ENCODE measurements at regions not wholly inside any gene's neighbourhood (a gene's known extent, or its start where the extent isn't known, plus 50 kb on each side); places are given as distances from the start of the nearest gene placed in this dataset.
"Not testable (repeated sequence)": the region's sequence is repeated elsewhere in the genome, so short reads cannot be mapped to it uniquely, and the experiment has no call there.

- peaks cover 4% of the 10 kb centered on the region for H3K36me3 Mint-ChIP-seq
- H3K27me3 Mint-ChIP-seq = no peaks in the 10 kb centered on the region
These were observed 152.2 kb downstream of the LIPI start for GRCh38 chr21:14058566-14058965.

GRCh38 chr21:14057841-14058481, 152.8 kb downstream of the LIPI start:
- not testable (repeated sequence) for H3K27me3 Mint-ChIP-seq, H3K36me3 Mint-ChIP-seq, H3K4me3 Mint-ChIP-seq, H3K9me3 Mint-ChIP-seq, H3K4me1 Mint-ChIP-seq, H3K27ac Mint-ChIP-seq

More at GRCh38 chr21:14058566-14058965, 152.2 kb downstream of the LIPI start:
- Mint-ChIP-seq H3K9me3 (no peaks in the 10 kb centered on the region), H3K4me1 (no peaks in the 10 kb centered on the region), H3K4me3 (no peak overlapping the region), H3K27ac (no peak overlapping the region)

- Mint-ChIP-seq H3K4me1 (no peaks in the 10 kb centered on the region), H3K27ac (no peak overlapping the region), H3K36me3 (peaks cover 4% of the 10 kb centered on the region), H3K9me3 (no peaks in the 10 kb centered on the region), H3K27me3 (no peaks in the 10 kb centered on the region), H3K4me3 (no peak overlapping the region)
These were observed 153.4 kb downstream of the LIPI start for GRCh38 chr21:14057313-14057712.

GRCh38 chr21:14056771-14057191, 154.0 kb downstream of the LIPI start:
- Mint-ChIP-seq H3K9me3 (no peaks in the 10 kb centered on the region), H3K27me3 (no peaks in the 10 kb centered on the region), H3K4me3 (no peak overlapping the region), H3K36me3 (peaks cover 4% of the 10 kb centered on the region), H3K4me1 (no peaks in the 10 kb centered on the region), H3K27ac (no peak overlapping the region)

- H3K9me3 Mint-ChIP-seq, H3K4me1 Mint-ChIP-seq, H3K27me3 Mint-ChIP-seq, H3K27ac Mint-ChIP-seq, H3K4me3 Mint-ChIP-seq, H3K36me3 Mint-ChIP-seq: not testable (repeated sequence)
These were observed 154.8 kb downstream of the LIPI start for GRCh38 chr21:14055746-14056515.

- Mint-ChIP-seq H3K4me1 (peaks cover 0 to 2% (median 1%) of the 10 kb centered on the region in 3 donors), H3K4me3 (no peak overlapping the region), H3K36me3 (peaks cover 4% of the 10 kb centered on the region), H3K9me3 (no peaks in the 10 kb centered on the region), H3K27me3 (no peaks in the 10 kb centered on the region), H3K27ac (no peak overlapping the region)
These were observed 156.1 kb downstream of the LIPI start for GRCh38 chr21:14054682-14055081.

- H3K9me3 Mint-ChIP-seq = no peaks in the 10 kb centered on the region
- no peak overlapping the region for H3K4me3 Mint-ChIP-seq
- peaks cover 10% of the 10 kb centered on the region for H3K36me3 Mint-ChIP-seq
- peaks cover 0 to 3% (median 2%) of the 10 kb centered on the region in 3 donors for H3K4me1 Mint-ChIP-seq
- H3K27me3 Mint-ChIP-seq = no peaks in the 10 kb centered on the region
- no peak overlapping the region for H3K27ac Mint-ChIP-seq
These were observed 160.6 kb downstream of the LIPI start for GRCh38 chr21:14050121-14050520.

- H3K27ac Mint-ChIP-seq = no peak overlapping the region
- H3K4me3 Mint-ChIP-seq = no peak overlapping the region
- H3K9me3 Mint-ChIP-seq = no peaks in the 10 kb centered on the region
- H3K27me3 Mint-ChIP-seq = no peaks in the 10 kb centered on the region
- peaks cover 5% of the 10 kb centered on the region for H3K36me3 Mint-ChIP-seq
- H3K4me1 Mint-ChIP-seq = peaks cover 0 to 3% (median 2%) of the 10 kb centered on the region in 3 donors
These were observed 164.4 kb downstream of the LIPI start for GRCh38 chr21:14046401-14046800.

GRCh38 chr21:14040386-14040785, 170.4 kb downstream of the LIPI start:
- no peaks in the 10 kb centered on the region for H3K27me3 Mint-ChIP-seq
- peaks cover 13% of the 10 kb centered on the region for H3K36me3 Mint-ChIP-seq
- H3K27ac Mint-ChIP-seq = no peak overlapping the region
- no peak overlapping the region for H3K4me3 Mint-ChIP-seq
- no peaks in the 10 kb centered on the region for H3K9me3 Mint-ChIP-seq
- no peaks in the 10 kb centered on the region for H3K4me1 Mint-ChIP-seq

- peak overlapping the region in 1 of 3 donors; percentile 57 for H3K27ac Mint-ChIP-seq
- not testable (repeated sequence) for H3K27me3 Mint-ChIP-seq, H3K4me1 Mint-ChIP-seq, H3K36me3 Mint-ChIP-seq, H3K9me3 Mint-ChIP-seq
- peak overlapping the region in 3 of 4 donors; percentile 12 to 96 (median 58) for H3K4me3 Mint-ChIP-seq
These were observed 182.1 kb downstream of the LIPI start for GRCh38 chr21:14028619-14029018.

GRCh38 chr21:14027235-14027869, 183.4 kb downstream of the LIPI start:
- H3K4me1 Mint-ChIP-seq, H3K9me3 Mint-ChIP-seq, H3K36me3 Mint-ChIP-seq, H3K27me3 Mint-ChIP-seq: not testable (repeated sequence)
- H3K4me3 Mint-ChIP-seq = peak overlapping the region; percentile 87 to 97 (median 95)
- H3K27ac Mint-ChIP-seq = peak overlapping the region in 2 of 3 donors; percentile 85 to 90

GRCh38 chr21:14020108-14020507, 190.6 kb downstream of the LIPI start:
- not testable (repeated sequence) for H3K9me3 Mint-ChIP-seq, H3K36me3 Mint-ChIP-seq, H3K4me1 Mint-ChIP-seq, H3K27ac Mint-ChIP-seq, H3K4me3 Mint-ChIP-seq, H3K27me3 Mint-ChIP-seq

GRCh38 chr21:14015841-14016240, 194.9 kb downstream of the LIPI start:
- not testable (repeated sequence) for H3K27me3 Mint-ChIP-seq, H3K36me3 Mint-ChIP-seq, H3K9me3 Mint-ChIP-seq, H3K4me3 Mint-ChIP-seq, H3K4me1 Mint-ChIP-seq, H3K27ac Mint-ChIP-seq

- not testable (repeated sequence) for H3K27me3 Mint-ChIP-seq, H3K36me3 Mint-ChIP-seq, H3K4me1 Mint-ChIP-seq, H3K4me3 Mint-ChIP-seq, H3K9me3 Mint-ChIP-seq
- peak overlapping the region in 1 of 3 donors; percentile 53 for H3K27ac Mint-ChIP-seq
These were observed 196.9 kb downstream of the LIPI start for GRCh38 chr21:14013623-14014498.

GRCh38 chr21:14013056-14013603, 197.6 kb downstream of the LIPI start:
- no peak overlapping the region for H3K4me3 Mint-ChIP-seq
- peaks cover 0 to 3% (median 0%) of the 10 kb centered on the region in 3 donors for H3K4me1 Mint-ChIP-seq
- no peak overlapping the region for H3K27ac Mint-ChIP-seq
- peaks cover 8% of the 10 kb centered on the region for H3K27me3 Mint-ChIP-seq
- H3K9me3 Mint-ChIP-seq = no peaks in the 10 kb centered on the region
- no peaks in the 10 kb centered on the region for H3K36me3 Mint-ChIP-seq
